Gastroesophageal sphincter (tissue), 4 donors: ENCODE measurements at regions not wholly inside any gene's neighbourhood (a gene's known extent, or its start where the extent isn't known, plus 50 kb on each side); places are given as distances from the start of the nearest gene placed in this dataset.

Source experiments
- ATAC-seq: fragments of 150-250 bp; one replicate; pipeline ENCODE4 v1.9.1; 2016; ENCODE audit warnings: mild to moderate bottlenecking, moderate library complexity
- H3K27ac ChIP-seq, 4 donors: fragments of 200-600 bp; sonication (generic) in 3 of 4; 1 replicate in 3 of 4; 2 replicates in 1 of 4; pipeline ENCODE4 v1.5.1; 2016 to 2019
- H3K27me3 ChIP-seq: fragments of 200-600 bp; sonication (generic); one replicate; pipeline ENCODE4 v1.5.1; 2019
- H3K36me3 ChIP-seq, 2 donors: fragments of 200-600 bp; sonication (generic); one replicate each; pipeline ENCODE4 v1.5.1; 2019; ENCODE audit warnings: control low read depth in 1 of 2
- H3K4me1 ChIP-seq, 3 donors: fragments of 200-600 bp; sonication (generic); 1 replicate in 2 of 3; 2 replicates in 1 of 3; pipeline ENCODE4 v1.5.1; 2016 to 2019; ENCODE audit warnings: control low read depth in 2 of 3
- H3K4me3 ChIP-seq, 2 donors: fragments of 200-600 bp; sonication (generic); one replicate each; pipeline ENCODE4 v1.5.1; 2019; ENCODE audit warnings: mild to moderate bottlenecking in 1 of 2, moderate library complexity in 1 of 2
- H3K9me3 ChIP-seq, 3 donors: fragments of 200-600 bp; sonication (generic); one replicate each; pipeline ENCODE4 v1.5.1; 2017 to 2019; ENCODE audit warnings: control low read depth in 2 of 3
- EP300 ChIP-seq: sonication (generic); formaldehyde crosslinking; IDR thresholded peaks from one replicate; pipeline ENCODE4 v1.6.1; 2017; ENCODE audit warnings: antibody characterized with exemption, mild to moderate bottlenecking
- POLR2A ChIP-seq, 2 donors: fragments of 450-650 bp; IDR thresholded peaks; one replicate each; pipeline ENCODE4 v1.6.1; 2017; ENCODE audit warnings: antibody characterized with exemption in 2 of 2, mild to moderate bottlenecking in 2 of 2, moderate library complexity in 1 of 2
- POLR2AphosphoS5 ChIP-seq: sonication (generic); formaldehyde crosslinking; IDR thresholded peaks from one replicate; pipeline ENCODE4 v1.6.1; 2017; ENCODE audit warnings: antibody characterized with exemption
- WGBS, 2 donors: methylation state at CpG; one replicate each; pipeline ENCODE4 v1.1.5; 2018; ENCODE audit warnings: low coverage in 1 of 2; 5-methylcytosine and 5-hydroxymethylcytosine counted together
- TF ChIP-seq, protein P1 (sequence below), 4 experiments: fragments of 200-600 bp in 2 of 4; fragments of 450-650 bp in 2 of 4; sonication (generic) in 1 of 4; IDR thresholded peaks; one replicate each; pipeline ENCODE4 v1.5.1; 2017 to 2019; ENCODE audit warnings: antibody characterized with exemption in 4 of 4, mild to moderate bottlenecking in 2 of 4, moderate library complexity in 2 of 4

DNA sequence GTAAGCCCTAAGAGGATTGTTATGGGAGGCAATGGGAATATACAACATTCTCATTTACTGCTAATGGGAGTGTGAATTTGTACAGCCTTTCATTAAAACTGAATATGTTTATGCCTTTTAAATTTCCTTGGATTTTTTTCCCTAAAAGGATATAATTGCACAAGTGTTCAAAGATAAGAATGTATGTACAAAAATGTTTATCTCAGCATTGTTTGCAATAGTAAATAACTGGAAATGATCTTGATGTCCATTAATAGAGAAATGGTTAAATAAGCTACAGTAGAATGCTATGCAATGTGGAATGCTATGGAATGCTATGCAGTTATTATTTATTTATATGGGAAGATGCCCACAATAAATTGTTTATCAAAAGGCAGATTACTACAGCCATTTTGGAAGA is 62.5 kb upstream of the SLC38A2 start:
- no peak overlapping the region for H3K4me3 ChIP-seq
- ATAC-seq, result no peak
- no peak for TF ChIP-seq POLR2A (IDR thresholded peaks at IDR 0.05)
- no peak for TF ChIP-seq EP300
- TF ChIP-seq POLR2AphosphoS5, result no peak
- TF ChIP-seq, protein P1, sequence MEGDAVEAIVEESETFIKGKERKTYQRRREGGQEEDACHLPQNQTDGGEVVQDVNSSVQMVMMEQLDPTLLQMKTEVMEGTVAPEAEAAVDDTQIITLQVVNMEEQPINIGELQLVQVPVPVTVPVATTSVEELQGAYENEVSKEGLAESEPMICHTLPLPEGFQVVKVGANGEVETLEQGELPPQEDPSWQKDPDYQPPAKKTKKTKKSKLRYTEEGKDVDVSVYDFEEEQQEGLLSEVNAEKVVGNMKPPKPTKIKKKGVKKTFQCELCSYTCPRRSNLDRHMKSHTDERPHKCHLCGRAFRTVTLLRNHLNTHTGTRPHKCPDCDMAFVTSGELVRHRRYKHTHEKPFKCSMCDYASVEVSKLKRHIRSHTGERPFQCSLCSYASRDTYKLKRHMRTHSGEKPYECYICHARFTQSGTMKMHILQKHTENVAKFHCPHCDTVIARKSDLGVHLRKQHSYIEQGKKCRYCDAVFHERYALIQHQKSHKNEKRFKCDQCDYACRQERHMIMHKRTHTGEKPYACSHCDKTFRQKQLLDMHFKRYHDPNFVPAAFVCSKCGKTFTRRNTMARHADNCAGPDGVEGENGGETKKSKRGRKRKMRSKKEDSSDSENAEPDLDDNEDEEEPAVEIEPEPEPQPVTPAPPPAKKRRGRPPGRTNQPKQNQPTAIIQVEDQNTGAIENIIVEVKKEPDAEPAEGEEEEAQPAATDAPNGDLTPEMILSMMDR (IDR thresholded peaks at IDR 0.05), result no peak
- H3K36me3 ChIP-seq, result no peaks in the 10 kb centered on the region
- H3K27me3 ChIP-seq, result no peaks in the 10 kb centered on the region
- H3K4me1 ChIP-seq, result peaks cover 3 to 22% (median 10%) of the 10 kb centered on the region in 3 donors
- no peaks in the 10 kb centered on the region for H3K9me3 ChIP-seq
- H3K27ac ChIP-seq, result no peak overlapping the region

DNA sequence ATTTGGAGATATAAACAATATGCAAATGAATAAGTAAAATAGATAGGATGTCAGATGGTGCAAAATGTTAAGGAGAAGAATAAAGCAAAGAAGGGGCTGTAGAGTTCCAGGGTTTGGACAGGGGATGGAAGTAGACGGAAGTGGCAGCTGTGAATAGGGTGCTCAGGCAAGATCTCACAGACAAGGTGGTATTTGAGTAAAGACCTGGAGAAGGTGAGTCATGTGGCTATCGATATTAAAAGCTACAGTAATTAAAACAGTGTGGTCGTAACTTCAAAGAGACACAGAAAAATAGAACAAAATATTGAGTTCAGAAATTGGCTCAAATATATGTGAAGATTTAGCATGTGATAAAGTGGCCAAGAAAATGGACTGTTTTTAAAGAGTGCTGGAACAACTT is 61.3 kb upstream of the SLC38A2 start:
- Histone ChIP-seq H3K4me3 (no peak overlapping the region), H3K4me1 (peaks cover 3 to 26% (median 10%) of the 10 kb centered on the region in 3 donors), H3K27me3 (no peaks in the 10 kb centered on the region), H3K27ac (no peak overlapping the region), H3K9me3 (no peaks in the 10 kb centered on the region), H3K36me3 (no peaks in the 10 kb centered on the region)
- no peak for ATAC-seq
- 87% methylated on average over 3 of the region's 3 CpGs for WGBS, 2 donors
- TF ChIP-seq, protein P1 (IDR thresholded peaks at IDR 0.05), result no peak
- TF ChIP-seq EP300, result no peak
- TF ChIP-seq POLR2A (IDR thresholded peaks at IDR 0.05), result no peak
- TF ChIP-seq POLR2AphosphoS5, result no peak

DNA sequence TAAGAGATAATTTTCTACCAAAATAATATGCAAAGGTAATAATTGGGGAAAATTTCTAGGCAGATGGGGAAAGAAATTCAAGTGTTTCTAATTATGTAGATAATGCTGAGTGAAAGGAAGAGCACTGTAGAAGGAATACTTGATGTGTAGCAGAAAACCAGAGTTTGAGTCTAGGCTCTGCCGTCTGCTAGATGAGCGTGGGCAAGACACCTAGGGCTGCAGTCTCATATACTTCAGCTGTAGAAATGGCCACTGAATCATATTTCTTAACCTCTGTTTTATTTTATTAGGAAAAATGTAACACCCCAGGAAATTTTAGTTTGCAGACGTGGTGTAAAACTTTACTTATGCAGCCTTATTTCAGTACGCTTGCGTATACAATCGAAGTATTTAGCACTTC is 59.8 kb upstream of the SLC38A2 start:
- peaks cover 3 to 26% (median 10%) of the 10 kb centered on the region in 3 donors for H3K4me1 ChIP-seq
- H3K36me3 ChIP-seq, result no peaks in the 10 kb centered on the region
- peak overlapping the region in 3 of 4 donors; percentile 34 to 73 (median 73) for H3K27ac ChIP-seq
- no peak for ATAC-seq
- WGBS, 2 donors, result 78 to 84% methylated on average over 6 of the region's 6 CpGs
- no peaks in the 10 kb centered on the region for H3K27me3 ChIP-seq
- no peak overlapping the region for H3K4me3 ChIP-seq
- H3K9me3 ChIP-seq, result no peaks in the 10 kb centered on the region
- TF ChIP-seq POLR2A (IDR thresholded peaks at IDR 0.05) (no peak), EP300 (no peak), POLR2AphosphoS5 (no peak)
- TF ChIP-seq, protein P1 (IDR thresholded peaks at IDR 0.05), result no peak

DNA sequence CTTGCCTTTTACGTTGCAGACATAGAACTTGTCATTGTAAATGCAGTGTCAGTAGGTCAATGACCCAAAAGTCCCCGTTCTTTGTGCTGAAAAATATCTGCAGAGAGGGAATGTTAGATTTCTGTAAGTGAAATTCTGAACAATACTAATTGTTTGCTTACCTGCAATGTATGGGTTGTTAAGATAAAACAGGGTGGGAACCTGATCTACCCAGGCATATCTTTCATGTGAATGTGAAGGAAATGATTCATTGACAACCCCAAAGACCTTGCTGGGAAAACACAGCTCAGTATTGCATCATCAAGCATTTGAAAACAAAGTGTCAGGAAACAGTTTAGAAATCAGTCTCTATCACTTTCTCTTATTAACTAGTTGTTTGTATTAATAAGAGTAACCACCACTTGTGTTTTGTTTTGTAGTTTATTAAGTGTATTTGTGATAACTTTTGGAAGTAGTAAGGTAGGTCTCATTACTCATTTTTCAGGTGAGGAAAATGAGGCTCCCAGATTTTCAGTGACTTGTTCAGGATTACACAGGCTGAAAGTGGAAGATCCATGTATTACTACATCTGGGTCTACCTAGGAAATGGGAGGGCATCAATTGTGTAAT is 57.9 kb upstream of the SLC38A2 start:
- H3K4me1 ChIP-seq, result peaks cover 3 to 26% (median 10%) of the 10 kb centered on the region in 3 donors
- ATAC-seq, result peak; percentile 69
- WGBS, 2 donors, result 59 to 67% methylated on average over 2 of the region's 2 CpGs

More for the DNA sequence above, 57.9 kb upstream of the SLC38A2 start:
- peak overlapping the region in 3 of 4 donors; percentile 25 to 73 (median 44) for H3K27ac ChIP-seq
- H3K27me3 ChIP-seq, result no peaks in the 10 kb centered on the region
- H3K4me3 ChIP-seq, result no peak overlapping the region
- no peaks in the 10 kb centered on the region for H3K36me3 ChIP-seq
- H3K9me3 ChIP-seq, result no peaks in the 10 kb centered on the region
- TF ChIP-seq EP300 (no peak), POLR2AphosphoS5 (peak; percentile 87)
